ENCODE measurements at regions not wholly inside any gene's neighbourhood (a gene's known extent, or its start where the extent isn't known, plus 50 kb on each side); places are given as distances from the start of the nearest gene placed in this dataset.

DNA sequence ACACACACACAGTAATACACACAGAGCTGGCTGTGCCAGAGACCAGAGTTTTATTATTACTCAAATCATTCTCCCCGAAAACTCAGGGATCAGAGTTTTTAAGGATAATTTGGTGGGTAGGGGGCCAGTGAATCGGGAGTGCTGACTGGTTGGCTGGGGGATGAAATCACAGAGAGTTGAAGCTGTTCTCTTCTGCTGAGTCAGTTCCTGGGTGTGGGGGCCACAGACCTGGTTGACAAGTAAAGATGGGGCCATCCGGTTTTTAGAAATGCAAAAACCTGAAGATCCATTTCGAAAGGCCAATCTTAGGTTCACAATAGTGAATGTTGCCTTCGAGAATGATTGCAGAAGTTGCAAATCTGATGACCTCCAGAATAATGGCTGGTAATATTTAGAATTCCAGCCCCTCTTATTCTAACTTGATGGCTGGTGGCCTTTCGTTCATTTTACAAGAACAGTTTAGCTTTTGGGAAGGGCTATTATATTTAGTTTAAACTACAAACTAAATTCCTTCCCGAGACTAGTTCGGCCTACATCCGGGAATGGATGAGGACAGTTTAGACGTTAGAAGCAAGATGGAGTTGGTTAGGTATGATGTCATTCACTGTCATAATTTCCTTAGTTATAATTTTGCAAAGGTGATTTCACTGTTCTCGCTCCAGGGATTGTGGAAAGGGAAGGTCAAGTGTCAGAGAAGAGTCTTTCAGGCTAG is 123.2 kb downstream of the KCNJ18 start:
- Histone ChIP-seq H3K4ac (ENCODE audit: low read depth, low read length) (no peak overlapping the region), H2BK20ac (ENCODE audit: low read depth, low read length, poor library complexity, severe bottlenecking) (no peak overlapping the region), H3K79me1 (ENCODE audit: insufficient read depth, low read depth, low read length, poor library complexity, severe bottlenecking) (no peaks in the 10 kb centered on the region), H4K8ac (replicated peaks; ENCODE audit: insufficient read length, low read depth, low read length) (no peak overlapping the region), H4K20me1 (ENCODE audit: control insufficient read depth, insufficient read depth, insufficient read length) (no peaks in the 10 kb centered on the region), H2AK5ac (ENCODE audit: insufficient read length, low read length) (no peak overlapping the region), H3K27me3 (ENCODE audit: insufficient read depth, low read length) (no peaks in the 10 kb centered on the region), H3K9ac (ENCODE audit: extremely low read depth, insufficient read length, low read length) (no peak overlapping the region), H3T11ph (ENCODE audit: low read length) (no peak overlapping the region), H2BK12ac (ENCODE audit: insufficient read length, low read depth, low read length) (no peak overlapping the region), H3K9me3 (ENCODE audit: control insufficient read depth, low read depth, low read length) (peaks cover 63% of the 10 kb centered on the region), H3K56ac (ENCODE audit: insufficient read length, low read depth, low read length) (no peak overlapping the region), H3K4me1 (ENCODE audit: insufficient read depth, low read length) (no peaks in the 10 kb centered on the region), H3K79me2 (ENCODE audit: insufficient read depth, low read length) (no peaks in the 10 kb centered on the region), H4K5ac (ENCODE audit: insufficient read length, low read depth, low read length) (no peak overlapping the region), H3K14ac (ENCODE audit: insufficient read depth, low read length) (no peak overlapping the region), H2BK120ac (ENCODE audit: low read depth, low read length, poor library complexity, severe bottlenecking) (no peak overlapping the region), H2BK15ac (ENCODE audit: low read depth, low read length) (no peak overlapping the region), H4K91ac (ENCODE audit: insufficient read length, low read depth, low read length) (no peak overlapping the region), H3K4me2 (ENCODE audit: insufficient read depth, insufficient read length, low read length) (no peak overlapping the region), H3K23ac (ENCODE audit: insufficient read length, low read depth, low read length) (no peak overlapping the region), H2BK5ac (ENCODE audit: insufficient read length, low read length) (no peak overlapping the region), H2AFZ (ENCODE audit: low read length) (no peak overlapping the region), H3K23me2 (ENCODE audit: insufficient read length, low read depth, low read length, poor library complexity, severe bottlenecking) (no peaks in the 10 kb centered on the region), H3K27ac (ENCODE audit: insufficient read length, low read depth, low read length) (no peak overlapping the region), H3K18ac (ENCODE audit: insufficient read length, low read depth, low read length) (no peak overlapping the region)
- H3K36me3 Mint-ChIP-seq (ENCODE audit: insufficient read depth in 1 of 3, low read depth in 3 of 3): peaks cover 19 to 25% (median 21%) of the 10 kb centered on the region in 3 experiments
- TF ChIP-seq, protein P1, sequence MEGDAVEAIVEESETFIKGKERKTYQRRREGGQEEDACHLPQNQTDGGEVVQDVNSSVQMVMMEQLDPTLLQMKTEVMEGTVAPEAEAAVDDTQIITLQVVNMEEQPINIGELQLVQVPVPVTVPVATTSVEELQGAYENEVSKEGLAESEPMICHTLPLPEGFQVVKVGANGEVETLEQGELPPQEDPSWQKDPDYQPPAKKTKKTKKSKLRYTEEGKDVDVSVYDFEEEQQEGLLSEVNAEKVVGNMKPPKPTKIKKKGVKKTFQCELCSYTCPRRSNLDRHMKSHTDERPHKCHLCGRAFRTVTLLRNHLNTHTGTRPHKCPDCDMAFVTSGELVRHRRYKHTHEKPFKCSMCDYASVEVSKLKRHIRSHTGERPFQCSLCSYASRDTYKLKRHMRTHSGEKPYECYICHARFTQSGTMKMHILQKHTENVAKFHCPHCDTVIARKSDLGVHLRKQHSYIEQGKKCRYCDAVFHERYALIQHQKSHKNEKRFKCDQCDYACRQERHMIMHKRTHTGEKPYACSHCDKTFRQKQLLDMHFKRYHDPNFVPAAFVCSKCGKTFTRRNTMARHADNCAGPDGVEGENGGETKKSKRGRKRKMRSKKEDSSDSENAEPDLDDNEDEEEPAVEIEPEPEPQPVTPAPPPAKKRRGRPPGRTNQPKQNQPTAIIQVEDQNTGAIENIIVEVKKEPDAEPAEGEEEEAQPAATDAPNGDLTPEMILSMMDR (conservative IDR thresholded peaks at IDR 0.05): no peak
- no peak overlapping the region for H3K27ac Mint-ChIP-seq
- H3K4me1 Mint-ChIP-seq: no peaks in the 10 kb centered on the region
- H3K9me3 Mint-ChIP-seq: peaks cover 47 to 48% of the 10 kb centered on the region in 2 experiments
- peaks cover 4% of the 10 kb centered on the region for H3K27me3 Mint-ChIP-seq (ENCODE audit: low read depth)
- no peak overlapping the region for H3K4me3 Mint-ChIP-seq
- DNase-seq: no peak
- no CpG with 5 or more reads among the region's 11 CpGs for WGBS (ENCODE audit: extremely low coverage, insufficient read length, low lambda C conversion rate)
